ENCODE measurements at regions not wholly inside any gene's neighbourhood (a gene's known extent, or its start where the extent isn't known, plus 50 kb on each side); places are given as distances from the start of the nearest gene placed in this dataset.

DNA sequence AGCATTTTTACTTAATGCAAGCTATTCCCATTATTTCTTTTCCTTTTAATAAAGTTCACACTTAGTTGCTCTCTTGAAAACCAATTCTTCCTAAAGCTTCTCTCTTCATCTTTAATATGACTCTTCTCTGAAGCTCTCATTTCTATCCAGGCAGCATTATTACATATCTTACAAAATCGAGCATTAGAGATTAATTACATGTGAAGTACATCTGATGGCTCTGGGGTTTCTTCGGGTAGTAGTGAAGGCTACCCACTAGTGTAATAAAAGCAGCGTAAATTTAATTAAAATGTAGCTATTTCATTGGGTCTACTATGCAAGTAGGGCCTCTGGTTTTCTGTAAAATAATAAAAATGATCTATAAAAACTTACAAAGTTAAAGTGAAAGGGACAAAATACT lies 513.6 kb upstream of the DPH6 start:
- Mint-ChIP-seq H3K4me3 (no peak overlapping the region), H3K9me3 (peaks cover 5% of the 10 kb centered on the region), H3K36me3 (ENCODE audit: low read depth) (no peaks in the 10 kb centered on the region), H3K4me1 (ENCODE audit: low read depth) (no peaks in the 10 kb centered on the region), H3K27me3 (ENCODE audit: insufficient read depth) (no peaks in the 10 kb centered on the region), H3K27ac (no peak overlapping the region)
- intact Hi-C loops (cut with micrococcal nuclease): no loop called here
- DNase-seq (ENCODE audit: low spot score): no peak

- no peak for DNase-seq (ENCODE audit: low spot score)
- H3K27ac Mint-ChIP-seq: no peak overlapping the region
- no peak overlapping the region for H3K4me3 Mint-ChIP-seq
- H3K27me3 Mint-ChIP-seq (ENCODE audit: insufficient read depth): no peaks in the 10 kb centered on the region
- no peaks in the 10 kb centered on the region for H3K4me1 Mint-ChIP-seq (ENCODE audit: low read depth)
- intact Hi-C loops (cut with micrococcal nuclease): no loop called here
- peaks cover 5% of the 10 kb centered on the region for H3K9me3 Mint-ChIP-seq
- H3K36me3 Mint-ChIP-seq (ENCODE audit: low read depth): no peaks in the 10 kb centered on the region
These were observed 516.4 kb upstream of the DPH6 start for GRCh38 chr15:36062357-36062756.

DNA sequence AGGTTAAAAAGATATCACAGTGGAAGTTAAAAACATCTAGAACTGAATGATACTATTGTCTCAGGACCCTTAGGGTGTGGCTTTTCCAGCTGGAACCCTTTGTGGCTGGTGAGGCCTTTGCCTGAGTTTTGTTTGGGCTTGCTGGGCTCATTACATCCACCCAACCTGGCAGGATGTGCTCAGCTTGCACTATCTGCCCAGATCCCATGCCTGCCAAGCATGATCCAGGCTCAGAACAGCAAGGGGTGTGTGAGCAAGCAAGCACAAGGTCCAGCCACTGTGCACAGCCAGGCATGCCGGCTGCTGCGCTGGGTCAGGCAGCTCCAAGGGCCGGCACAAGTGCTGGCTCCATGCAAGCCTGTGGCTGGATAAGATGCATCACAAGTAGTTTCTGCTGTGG lies 512.7 kb upstream of the CDIN1 start:
- intact Hi-C loops (cut with micrococcal nuclease): no loop called here
- H3K27me3 Mint-ChIP-seq (ENCODE audit: insufficient read depth): no peaks in the 10 kb centered on the region
- H3K27ac Mint-ChIP-seq: no peak overlapping the region
- DNase-seq (ENCODE audit: low spot score): no peak
- H3K4me1 Mint-ChIP-seq (ENCODE audit: low read depth): no peaks in the 10 kb centered on the region
- no peak overlapping the region for H3K4me3 Mint-ChIP-seq
- H3K9me3 Mint-ChIP-seq: no peaks in the 10 kb centered on the region
- no peaks in the 10 kb centered on the region for H3K36me3 Mint-ChIP-seq (ENCODE audit: low read depth)

GRCh38 chr15:36067483-36068274 lies 511.7 kb upstream of the CDIN1 start:
- Mint-ChIP-seq H3K9me3 (no peaks in the 10 kb centered on the region), H3K36me3 (ENCODE audit: low read depth) (no peaks in the 10 kb centered on the region), H3K4me3 (no peak overlapping the region), H3K27ac (no peak overlapping the region), H3K4me1 (ENCODE audit: low read depth) (no peaks in the 10 kb centered on the region), H3K27me3 (ENCODE audit: insufficient read depth) (no peaks in the 10 kb centered on the region)
- no peak for DNase-seq (ENCODE audit: low spot score)
- intact Hi-C loops (cut with micrococcal nuclease): no loop called here

DNA sequence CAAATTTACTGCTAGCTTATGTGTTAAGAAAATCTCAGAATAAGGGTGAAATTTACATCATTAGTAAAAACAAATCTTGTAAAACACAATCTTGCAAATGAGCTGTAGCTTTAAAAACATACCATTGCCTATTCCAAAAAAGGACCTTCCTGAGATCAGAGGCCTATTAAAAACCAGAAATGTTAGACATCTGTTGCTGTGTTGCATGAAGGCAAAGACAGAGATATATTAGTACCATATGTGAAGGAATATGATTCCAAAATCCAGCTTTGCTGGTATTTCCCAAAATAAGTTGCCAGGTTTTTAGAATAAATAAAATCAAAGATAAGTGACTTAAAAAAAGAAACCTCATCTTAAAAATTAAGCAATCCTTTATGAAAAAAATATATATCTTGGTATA lies 504.1 kb upstream of the CDIN1 start:
- Mint-ChIP-seq H3K36me3 (ENCODE audit: low read depth) (no peaks in the 10 kb centered on the region), H3K4me1 (ENCODE audit: low read depth) (no peaks in the 10 kb centered on the region), H3K27me3 (ENCODE audit: insufficient read depth) (no peaks in the 10 kb centered on the region), H3K27ac (no peak overlapping the region), H3K4me3 (no peak overlapping the region), H3K9me3 (peaks cover 11% of the 10 kb centered on the region)
- intact Hi-C loops (cut with micrococcal nuclease): loop anchor here (10.0 kb wide), 1 partner anchor 59 kb away; no protein-coding TSS in a partner anchor
- no peak for DNase-seq (ENCODE audit: low spot score)

GRCh38 chr15:36079021-36079420 lies 500.4 kb upstream of the CDIN1 start:
- no peak overlapping the region for H3K4me3 Mint-ChIP-seq
- H3K27me3 Mint-ChIP-seq (ENCODE audit: insufficient read depth): no peaks in the 10 kb centered on the region
- H3K9me3 Mint-ChIP-seq: peaks cover 32% of the 10 kb centered on the region
- H3K36me3 Mint-ChIP-seq (ENCODE audit: low read depth): no peaks in the 10 kb centered on the region
- no peak overlapping the region for H3K27ac Mint-ChIP-seq
- H3K4me1 Mint-ChIP-seq (ENCODE audit: low read depth): no peaks in the 10 kb centered on the region
- no peak for DNase-seq (ENCODE audit: low spot score)
- intact Hi-C loops (cut with micrococcal nuclease): loop anchor here (10.0 kb wide), 1 partner anchor 56 kb away; no protein-coding TSS in a partner anchor

GRCh38 chr15:36080759-36081158 lies 498.7 kb upstream of the CDIN1 start:
- no peak for DNase-seq (ENCODE audit: low spot score)
- H3K4me3 Mint-ChIP-seq: no peak overlapping the region
- H3K36me3 Mint-ChIP-seq (ENCODE audit: low read depth): no peaks in the 10 kb centered on the region
- H3K4me1 Mint-ChIP-seq (ENCODE audit: low read depth): no peaks in the 10 kb centered on the region
- no peaks in the 10 kb centered on the region for H3K27me3 Mint-ChIP-seq (ENCODE audit: insufficient read depth)
- no peak overlapping the region for H3K27ac Mint-ChIP-seq
- H3K9me3 Mint-ChIP-seq: peaks cover 35% of the 10 kb centered on the region
- intact Hi-C loops (cut with micrococcal nuclease): no loop called here

GRCh38 chr15:36090286-36090946 lies 489.0 kb upstream of the CDIN1 start:
- H3K4me1 Mint-ChIP-seq (ENCODE audit: low read depth): no peaks in the 10 kb centered on the region
- H3K36me3 Mint-ChIP-seq (ENCODE audit: low read depth): no peaks in the 10 kb centered on the region
- H3K27me3 Mint-ChIP-seq (ENCODE audit: insufficient read depth): no peaks in the 10 kb centered on the region
- H3K27ac Mint-ChIP-seq: no peak overlapping the region
- H3K4me3 Mint-ChIP-seq: no peak overlapping the region
- intact Hi-C loops (cut with micrococcal nuclease): no loop called here
- no peak for DNase-seq (ENCODE audit: low spot score)
- H3K9me3 Mint-ChIP-seq: peaks cover 7% of the 10 kb centered on the region

DNA sequence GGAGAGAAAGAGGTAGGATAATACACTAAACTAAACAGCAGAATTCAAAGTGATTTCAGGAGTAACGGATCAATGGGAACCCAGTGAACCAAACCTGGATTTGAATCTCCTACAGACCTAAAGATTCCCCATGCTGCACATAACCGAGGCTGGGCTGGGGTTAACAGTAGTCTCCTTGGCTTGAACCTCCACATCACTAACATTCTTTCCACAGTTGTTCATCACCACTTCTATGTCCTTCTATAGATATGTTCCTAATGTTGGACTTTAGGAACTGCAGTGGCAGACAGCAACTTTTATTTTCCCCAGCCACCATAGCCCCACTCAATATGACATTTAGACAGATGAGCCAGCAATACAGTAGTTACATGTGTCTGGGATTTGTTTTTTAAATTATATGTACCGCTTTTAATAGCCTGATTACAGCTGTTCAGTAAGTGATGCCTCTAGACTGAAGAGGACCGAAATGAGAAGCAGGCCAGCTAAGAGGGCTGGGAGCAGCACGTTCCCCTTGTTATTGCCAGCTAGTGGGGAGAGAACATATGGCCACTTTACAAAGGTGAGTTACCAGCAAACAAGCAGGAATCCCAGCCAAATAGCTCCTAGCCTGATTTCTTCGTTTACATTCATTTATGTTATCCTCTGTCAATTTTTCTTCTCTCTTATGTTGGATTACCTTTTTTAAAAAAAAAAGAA lies 472.6 kb upstream of the CDIN1 start:
- H3K36me3 Mint-ChIP-seq (ENCODE audit: low read depth): no peaks in the 10 kb centered on the region
- H3K4me3 Mint-ChIP-seq: no peak overlapping the region
- no peaks in the 10 kb centered on the region for H3K27me3 Mint-ChIP-seq (ENCODE audit: insufficient read depth)
- H3K27ac Mint-ChIP-seq: no peak overlapping the region
- no peaks in the 10 kb centered on the region for H3K9me3 Mint-ChIP-seq
- no peak for DNase-seq (ENCODE audit: low spot score)
- no peaks in the 10 kb centered on the region for H3K4me1 Mint-ChIP-seq (ENCODE audit: low read depth)
- intact Hi-C loops (cut with micrococcal nuclease): no loop called here

DNA sequence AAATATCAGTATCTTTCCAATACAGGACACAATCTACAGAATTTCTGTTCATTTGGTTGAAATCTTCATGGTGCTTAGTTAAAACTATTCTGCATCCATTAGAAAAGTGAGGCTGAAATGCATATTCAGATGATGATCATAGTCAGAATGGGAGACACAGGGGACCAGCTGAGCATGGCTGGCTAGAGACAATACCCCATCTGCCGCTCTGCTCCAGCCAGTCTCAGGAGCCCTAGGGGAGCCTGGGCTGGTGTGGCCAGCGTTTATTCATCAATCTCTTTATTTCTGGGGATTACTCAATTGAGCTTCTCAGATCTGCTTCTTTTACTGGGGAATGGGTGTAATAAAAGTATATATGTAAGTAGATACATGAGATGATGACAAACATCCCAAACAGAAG lies 470.9 kb upstream of the CDIN1 start:
- Mint-ChIP-seq H3K36me3 (ENCODE audit: low read depth) (no peaks in the 10 kb centered on the region), H3K27me3 (ENCODE audit: insufficient read depth) (no peaks in the 10 kb centered on the region), H3K4me3 (no peak overlapping the region), H3K9me3 (no peaks in the 10 kb centered on the region), H3K4me1 (ENCODE audit: low read depth) (no peaks in the 10 kb centered on the region), H3K27ac (no peak overlapping the region)
- no peak for DNase-seq (ENCODE audit: low spot score)
- intact Hi-C loops (cut with micrococcal nuclease): no loop called here

DNA sequence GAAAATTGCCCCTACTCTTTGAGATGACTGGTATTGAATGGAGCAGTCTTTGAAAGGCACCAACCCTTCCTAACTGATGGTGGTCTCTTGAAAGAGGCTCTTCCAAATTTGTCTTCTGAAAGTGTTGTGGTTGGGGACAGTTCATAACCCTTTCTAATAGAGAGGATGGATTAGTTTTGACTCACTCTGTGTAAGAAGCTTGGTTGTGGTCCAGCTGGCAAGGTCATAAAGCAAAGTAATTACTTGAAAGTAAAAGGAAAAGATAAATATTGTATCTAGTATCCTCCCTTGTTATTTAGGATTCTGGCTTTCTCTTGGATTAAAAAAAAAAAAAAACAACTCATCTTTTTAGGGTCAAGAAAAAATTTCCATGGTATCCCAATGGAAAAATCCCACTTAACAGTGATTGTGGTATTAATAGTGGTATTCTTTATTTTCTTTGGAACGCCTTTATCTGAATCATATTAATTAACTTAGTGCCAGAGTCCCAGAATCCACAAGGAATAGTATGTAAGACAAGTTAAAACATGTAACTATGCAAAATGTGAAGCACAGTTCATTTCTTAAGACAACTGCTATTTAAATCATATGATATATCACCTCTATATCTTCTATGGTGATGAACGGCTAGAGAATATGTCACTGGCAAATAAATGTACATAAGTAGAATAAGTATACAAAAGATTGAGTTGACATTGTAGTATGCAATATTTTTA lies 469.3 kb upstream of the CDIN1 start:
- DNase-seq (ENCODE audit: low spot score): no peak
- Mint-ChIP-seq H3K27me3 (ENCODE audit: insufficient read depth) (no peaks in the 10 kb centered on the region), H3K4me1 (ENCODE audit: low read depth) (no peaks in the 10 kb centered on the region), H3K4me3 (no peak overlapping the region), H3K27ac (no peak overlapping the region), H3K9me3 (no peaks in the 10 kb centered on the region), H3K36me3 (ENCODE audit: low read depth) (no peaks in the 10 kb centered on the region)
- intact Hi-C loops (cut with micrococcal nuclease): no loop called here

DNA sequence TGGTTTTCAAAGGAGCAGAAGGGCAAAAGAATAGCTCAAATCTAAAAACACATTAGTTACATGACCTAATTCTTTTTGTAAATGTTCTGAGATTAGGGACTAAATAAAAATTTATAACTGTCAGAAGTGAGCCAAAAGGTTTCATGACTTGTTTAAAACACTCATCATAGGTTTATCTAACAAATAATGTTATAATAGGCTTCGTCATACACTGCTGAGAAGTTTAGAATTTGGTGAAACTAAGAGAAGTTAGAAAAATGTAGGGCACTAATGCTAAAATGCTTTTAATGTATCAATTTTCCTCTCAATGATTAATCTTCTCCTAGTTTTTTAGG lies 468.8 kb upstream of the CDIN1 start:
- Mint-ChIP-seq H3K27ac (no peak overlapping the region), H3K36me3 (ENCODE audit: low read depth) (no peaks in the 10 kb centered on the region), H3K9me3 (no peaks in the 10 kb centered on the region), H3K27me3 (ENCODE audit: insufficient read depth) (no peaks in the 10 kb centered on the region), H3K4me3 (no peak overlapping the region), H3K4me1 (ENCODE audit: low read depth) (no peaks in the 10 kb centered on the region)
- intact Hi-C loops (cut with micrococcal nuclease): no loop called here
- DNase-seq (ENCODE audit: low spot score): no peak

DNA sequence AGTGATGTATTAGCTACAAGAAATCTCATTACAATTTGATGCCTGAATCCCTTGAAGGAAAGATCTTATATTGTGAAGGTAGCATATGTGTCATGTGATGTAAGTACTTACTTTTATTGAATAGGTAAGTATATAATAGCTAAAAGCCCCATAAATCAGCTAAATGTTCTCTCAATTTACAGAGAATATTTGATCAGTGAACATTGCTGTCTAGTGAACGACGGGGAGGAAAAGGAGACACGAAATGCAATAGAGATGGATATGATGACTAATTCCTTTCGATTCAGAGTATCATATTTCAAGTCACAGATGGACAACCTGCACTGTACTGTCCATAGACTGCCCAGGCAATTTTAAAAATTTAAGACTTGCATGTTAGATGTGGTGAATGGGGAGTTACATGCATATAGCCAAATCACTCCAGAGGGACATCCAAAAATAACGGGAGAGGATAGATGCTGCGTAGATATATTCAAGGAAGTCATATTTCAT lies 462.1 kb upstream of the CDIN1 start:
- H3K9me3 Mint-ChIP-seq: peaks cover 16% of the 10 kb centered on the region
- H3K4me1 Mint-ChIP-seq (ENCODE audit: low read depth): no peaks in the 10 kb centered on the region
- DNase-seq (ENCODE audit: low spot score): no peak
- no peak overlapping the region for H3K27ac Mint-ChIP-seq
- H3K36me3 Mint-ChIP-seq (ENCODE audit: low read depth): no peaks in the 10 kb centered on the region
- intact Hi-C loops (cut with micrococcal nuclease): no loop called here
- H3K27me3 Mint-ChIP-seq (ENCODE audit: insufficient read depth): no peaks in the 10 kb centered on the region
- no peak overlapping the region for H3K4me3 Mint-ChIP-seq

All from activated T-helper 1 cell treated with anti-CD3 and anti-CD28 coated beads, Interleukin-12 subunit alpha, Interleukin-12 subunit beta, Interleukin-2, Interleukin-4 antibody, amounts not matched to agents 30 ng/mL and 10 ng/mL and 1 ng/mL, durations not matched to agents 14 hours and 24 hours and 36 hours (primary cell).